ENCODE measurements at regions not wholly inside any gene's neighbourhood (a gene's known extent, or its start where the extent isn't known, plus 50 kb on each side); places are given as distances from the start of the nearest gene placed in this dataset.

DNA sequence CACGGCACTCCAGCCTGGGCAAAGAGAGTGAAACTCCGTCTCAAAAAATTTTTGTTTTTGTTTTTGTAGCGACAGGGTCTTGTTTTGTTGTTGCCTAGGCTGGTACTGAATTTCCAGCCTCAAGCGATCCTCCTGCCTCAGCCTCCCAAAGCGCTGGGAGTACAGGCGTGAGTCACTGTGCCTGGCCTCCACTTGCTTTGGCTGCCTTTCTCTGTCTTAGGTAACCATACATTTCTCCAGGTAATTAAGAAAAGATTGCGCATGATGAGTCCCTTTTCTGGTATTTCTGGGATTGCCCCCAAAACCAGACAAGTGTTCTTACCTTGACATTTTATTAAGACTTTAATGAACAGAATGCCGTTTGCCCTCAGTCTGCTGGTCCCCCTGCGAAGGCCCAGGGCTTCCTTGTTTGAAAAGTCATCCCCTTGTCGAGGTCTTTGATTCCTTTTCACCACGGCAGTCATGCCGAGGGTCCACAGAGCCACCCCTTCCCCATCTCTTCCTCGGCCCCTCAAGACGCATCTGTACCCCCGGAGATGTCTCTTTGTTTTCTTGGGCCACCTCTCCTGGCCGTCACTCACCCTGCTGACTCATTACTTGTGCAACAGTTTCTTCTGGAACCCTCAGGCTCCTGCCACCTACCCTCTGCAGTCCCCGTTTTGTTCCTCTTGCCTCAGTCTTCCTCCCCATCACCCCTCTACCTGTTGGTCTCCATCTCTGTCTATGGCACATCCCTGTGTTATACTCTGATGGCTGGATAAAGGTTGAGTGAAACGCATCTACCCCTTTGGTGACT, 151.0 kb downstream of the SEC14L1 start:
- no peak overlapping the region for H3K4me2 ChIP-seq (ENCODE audit: low read length)
- no peaks in the 10 kb centered on the region for H3K27me3 ChIP-seq (ENCODE audit: control insufficient read depth, low read length)
- no peaks in the 10 kb centered on the region for H3K4me1 ChIP-seq (ENCODE audit: control insufficient read depth, low read length)
- H3K9me3 ChIP-seq (ENCODE audit: control insufficient read depth, insufficient read depth, low read length), result no peaks in the 10 kb centered on the region
- H3F3A ChIP-seq (ENCODE audit: control insufficient read depth, insufficient read depth), result no peaks in the 10 kb centered on the region
- no peaks in the 10 kb centered on the region for H4K20me1 ChIP-seq (ENCODE audit: control insufficient read depth, insufficient read depth, low read depth, low read length)
- H3K27ac ChIP-seq (ENCODE audit: low read depth, low read length), result no peak overlapping the region
- H3K79me2 ChIP-seq (ENCODE audit: control insufficient read depth, low read length), result peaks cover 28% of the 10 kb centered on the region
- H3K9me2 ChIP-seq (replicated peaks; ENCODE audit: control insufficient read depth, low read length), result no peaks in the 10 kb centered on the region
- no peak overlapping the region for H3K4me3 ChIP-seq (ENCODE audit: low read length)
- TF ChIP-seq EZH2phosphoT487 (IDR thresholded peaks at IDR 0.05; ENCODE audit: borderline replicate concordance, low read length) (no peak), CTCF (IDR thresholded peaks at IDR 0.05; ENCODE audit: low read depth, low read length, poor library complexity, severe bottlenecking) (no peak)
- no peaks in the 10 kb centered on the region for H3K36me3 ChIP-seq (ENCODE audit: control insufficient read depth, low read length)

- TF ChIP-seq CTCF (IDR thresholded peaks at IDR 0.05; ENCODE audit: low read depth, low read length, poor library complexity, severe bottlenecking) (no peak), EZH2phosphoT487 (IDR thresholded peaks at IDR 0.05; ENCODE audit: borderline replicate concordance, low read length) (no peak)
- no peaks in the 10 kb centered on the region for H3K36me3 ChIP-seq (ENCODE audit: control insufficient read depth, low read length)
- H3K79me2 ChIP-seq (ENCODE audit: control insufficient read depth, low read length), result peaks cover 11% of the 10 kb centered on the region
- no peaks in the 10 kb centered on the region for H3K4me1 ChIP-seq (ENCODE audit: control insufficient read depth, low read length)
- no peaks in the 10 kb centered on the region for H3F3A ChIP-seq (ENCODE audit: control insufficient read depth, insufficient read depth)
- H3K27me3 ChIP-seq (ENCODE audit: control insufficient read depth, low read length), result no peaks in the 10 kb centered on the region
- H3K27ac ChIP-seq (ENCODE audit: low read depth, low read length), result no peak overlapping the region
- no peak overlapping the region for H3K4me2 ChIP-seq (ENCODE audit: low read length)
- no peaks in the 10 kb centered on the region for H3K9me2 ChIP-seq (replicated peaks; ENCODE audit: control insufficient read depth, low read length)
- no peaks in the 10 kb centered on the region for H3K9me3 ChIP-seq (ENCODE audit: control insufficient read depth, insufficient read depth, low read length)
- H3K4me3 ChIP-seq (ENCODE audit: low read length), result no peak overlapping the region
- H4K20me1 ChIP-seq (ENCODE audit: control insufficient read depth, insufficient read depth, low read depth, low read length), result no peaks in the 10 kb centered on the region
Measured at GRCh38 chr17:77294761-77295160, 154.0 kb downstream of the SEC14L1 start.

DNA sequence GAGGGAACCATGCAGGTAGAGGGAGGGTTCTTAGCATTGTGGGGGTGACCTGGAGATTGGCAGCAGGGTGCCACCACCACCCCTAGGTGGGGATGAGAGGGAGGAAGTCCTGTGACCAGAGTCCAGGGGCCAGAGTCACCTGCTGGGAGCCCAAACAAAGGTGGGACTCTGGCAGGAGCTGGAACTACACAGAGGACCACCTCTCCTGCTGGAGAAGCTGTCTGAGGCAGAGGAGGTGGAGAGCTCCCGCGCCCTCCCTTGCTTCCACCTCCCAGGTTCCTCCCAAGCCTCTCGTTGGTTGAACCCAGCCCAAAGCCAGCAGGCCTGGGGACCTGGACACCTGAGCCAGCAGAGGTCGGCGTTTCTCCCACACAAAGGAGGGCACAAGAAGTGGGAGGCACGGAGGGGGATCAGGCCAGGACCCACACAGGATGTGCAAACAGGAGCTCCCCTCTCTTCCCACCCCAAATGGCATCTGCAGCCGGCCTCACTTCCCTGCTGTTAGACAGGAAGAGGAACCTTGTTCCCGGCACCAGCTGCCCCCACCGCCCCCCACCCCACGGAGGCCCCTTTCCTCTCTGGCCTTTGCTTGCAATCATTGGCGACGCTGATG, 154.6 kb downstream of the SEC14L1 start:
- no peak overlapping the region for H3K4me2 ChIP-seq (ENCODE audit: low read length)

More for the DNA sequence above, 154.6 kb downstream of the SEC14L1 start:
- no peak overlapping the region for H3K4me3 ChIP-seq (ENCODE audit: low read length)
- H3K27me3 ChIP-seq (ENCODE audit: control insufficient read depth, low read length), result no peaks in the 10 kb centered on the region
- H4K20me1 ChIP-seq (ENCODE audit: control insufficient read depth, insufficient read depth, low read depth, low read length), result no peaks in the 10 kb centered on the region
- TF ChIP-seq EZH2phosphoT487 (IDR thresholded peaks at IDR 0.05; ENCODE audit: borderline replicate concordance, low read length) (no peak), CTCF (IDR thresholded peaks at IDR 0.05; ENCODE audit: low read depth, low read length, poor library complexity, severe bottlenecking) (no peak)
- H3K36me3 ChIP-seq (ENCODE audit: control insufficient read depth, low read length), result no peaks in the 10 kb centered on the region
- no peaks in the 10 kb centered on the region for H3K9me3 ChIP-seq (ENCODE audit: control insufficient read depth, insufficient read depth, low read length)
- H3K79me2 ChIP-seq (ENCODE audit: control insufficient read depth, low read length), result peaks cover 8% of the 10 kb centered on the region
- H3K27ac ChIP-seq (ENCODE audit: low read depth, low read length), result no peak overlapping the region
- H3K9me2 ChIP-seq (replicated peaks; ENCODE audit: control insufficient read depth, low read length), result no peaks in the 10 kb centered on the region
- H3K4me1 ChIP-seq (ENCODE audit: control insufficient read depth, low read length), result no peaks in the 10 kb centered on the region
- no peaks in the 10 kb centered on the region for H3F3A ChIP-seq (ENCODE audit: control insufficient read depth, insufficient read depth)
